HG02981 (cell line): ENCODE measurements at regions not wholly inside any gene's neighbourhood (a gene's known extent, or its start where the extent isn't known, plus 50 kb on each side); places are given as distances from the start of the nearest gene placed in this dataset.
"Not testable (repeated sequence)": the region's sequence is repeated elsewhere in the genome, so short reads cannot be mapped to it uniquely, and the experiment has no call there.

Experiments used
- ATAC-seq: cut with Tn5 transposase; IDR thresholded peaks from one replicate; pipeline ENCODE4 v1.9.1; 2021; ENCODE audit warnings: mild to moderate bottlenecking, moderate library complexity; ENCODE audit not compliant: unreplicated experiment

DNA sequence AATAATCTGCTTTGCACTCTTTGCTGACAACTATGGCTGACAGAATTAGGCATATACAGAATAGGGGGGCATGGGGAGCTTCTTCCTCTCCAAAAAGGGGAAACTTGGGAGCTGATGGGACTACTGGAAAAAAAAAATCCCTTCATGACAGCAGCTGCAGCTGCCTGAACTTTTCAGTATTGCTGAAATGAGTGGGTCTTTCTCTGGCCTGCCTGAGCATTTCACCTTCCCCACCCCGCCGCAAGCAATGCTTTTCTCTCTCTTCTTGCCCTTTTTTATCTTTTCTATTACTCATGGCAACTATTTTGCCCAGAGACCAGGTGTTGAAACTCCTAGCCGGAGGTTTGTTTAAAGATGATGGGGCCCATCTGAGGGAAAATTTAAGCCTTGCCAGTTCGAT is 244.9 kb downstream of the SEMA3D start:
- ATAC-seq, result no peak

DNA sequence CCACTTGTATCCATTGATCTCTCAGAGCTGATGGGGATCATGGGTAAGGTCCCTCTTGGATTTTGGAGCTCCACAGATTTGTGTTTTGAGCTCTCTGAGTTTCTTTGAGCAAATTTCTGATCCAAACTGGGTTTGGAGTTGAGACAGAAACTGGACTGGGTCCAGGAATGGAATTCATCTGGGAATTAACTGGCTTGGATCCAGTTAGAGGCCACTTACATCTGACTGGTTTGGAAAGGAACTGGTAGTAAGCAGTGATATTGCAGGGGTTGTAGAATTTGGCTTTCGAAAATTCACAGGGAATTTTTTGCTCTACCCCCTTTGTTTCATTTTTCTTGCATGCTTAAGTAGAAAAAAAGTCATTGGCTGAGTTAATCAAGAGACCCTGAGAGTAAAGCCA is 245.6 kb downstream of the SEMA3D start:
- no peak for ATAC-seq

DNA sequence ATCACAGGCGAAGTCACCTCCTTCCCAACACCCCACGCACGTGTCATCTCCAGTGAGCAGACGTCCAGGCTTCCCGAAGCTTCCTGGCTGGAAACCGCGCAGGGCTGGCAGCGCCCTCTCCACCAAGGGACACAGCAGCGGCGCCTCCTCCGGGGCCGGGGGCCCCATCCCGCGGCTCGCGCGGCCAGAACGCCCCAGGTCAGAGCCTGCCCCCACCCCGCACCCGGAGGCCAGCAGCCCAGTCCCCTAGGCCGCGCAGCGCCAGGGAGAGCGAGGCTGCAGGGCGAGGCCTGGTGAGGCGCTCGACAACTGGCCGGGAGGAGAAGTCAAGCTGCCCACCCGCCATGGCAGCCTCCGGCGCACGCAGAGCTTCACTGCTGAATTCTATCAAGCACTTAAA is 247.0 kb downstream of the SEMA3D start:
- no peak for ATAC-seq

DNA sequence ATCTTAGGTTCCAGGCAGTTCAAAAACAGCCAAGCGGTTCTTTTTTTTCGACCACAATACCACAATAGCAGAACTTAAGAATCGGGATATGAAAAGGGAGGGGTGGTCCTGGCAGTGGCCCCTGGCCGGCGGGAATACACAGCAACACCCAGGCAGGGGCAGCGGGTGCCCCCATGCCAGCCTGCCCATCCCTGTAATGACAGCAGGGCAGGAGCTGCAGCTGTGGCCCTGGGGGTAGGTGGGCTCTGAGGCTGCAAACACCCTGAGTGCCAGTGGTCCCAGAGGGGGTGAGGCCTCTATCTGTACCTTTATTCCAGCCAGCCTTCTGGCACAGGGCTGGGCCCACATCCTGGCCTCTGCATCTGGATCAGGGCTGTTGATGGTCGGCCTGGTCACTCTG is 247.4 kb downstream of the SEMA3D start:
- ATAC-seq, result no peak

DNA sequence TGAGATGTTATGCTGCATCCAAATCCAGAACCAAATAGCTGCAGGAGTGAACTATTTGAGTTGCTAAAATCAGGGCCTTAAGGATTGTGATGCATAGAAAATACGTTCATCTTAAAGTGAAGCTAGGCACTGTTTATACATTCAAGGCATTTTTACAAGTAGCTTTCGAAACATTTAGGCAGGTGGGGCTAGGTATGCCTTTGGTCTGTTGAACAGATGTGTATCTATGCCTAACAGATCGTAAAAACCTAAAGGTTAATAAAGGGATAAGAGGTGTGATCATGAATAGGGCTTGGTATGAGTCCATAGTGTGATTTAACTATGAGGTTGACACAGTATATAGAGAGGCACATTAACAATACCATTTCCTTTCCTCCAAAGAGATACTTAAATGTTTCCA is 262.5 kb downstream of the SEMA3D start:
- no peak for ATAC-seq

DNA sequence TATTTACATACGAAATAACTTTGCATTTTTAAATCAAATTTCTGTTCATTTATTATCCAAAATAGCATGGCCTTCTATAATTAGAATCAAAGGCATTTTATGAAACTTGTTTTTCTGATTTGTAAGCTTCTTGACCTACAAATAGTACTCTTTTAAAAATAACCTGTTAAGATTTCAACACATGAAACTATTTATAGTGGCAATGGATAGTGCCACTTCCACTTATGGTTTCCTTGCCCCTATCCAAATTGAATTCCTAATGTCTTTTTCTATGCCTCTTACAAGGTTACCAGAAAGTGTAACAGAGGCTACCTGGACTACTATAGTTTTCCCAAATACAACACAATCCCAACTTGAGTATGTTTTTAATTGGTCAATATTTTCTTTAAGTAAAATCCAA is 263.5 kb downstream of the SEMA3D start:
- ATAC-seq, result no peak

DNA sequence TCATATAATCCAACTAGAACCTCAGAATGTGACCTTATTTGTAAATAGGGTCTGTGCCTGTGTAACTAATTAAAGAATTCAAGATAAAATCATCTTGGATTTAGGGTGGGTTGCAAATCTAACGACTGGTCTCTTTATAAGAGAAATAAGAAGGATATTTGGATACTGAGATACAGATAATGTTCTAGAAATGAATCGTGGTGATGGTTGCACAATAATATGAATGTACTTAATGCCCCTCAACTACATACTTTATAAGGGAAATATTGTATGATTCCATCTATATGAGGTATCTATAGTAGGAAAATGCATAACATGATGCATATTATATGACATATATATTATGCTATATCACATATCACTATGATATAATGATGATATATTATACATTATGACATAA is 265.7 kb downstream of the SEMA3D start:
- ATAC-seq, result no peak

DNA sequence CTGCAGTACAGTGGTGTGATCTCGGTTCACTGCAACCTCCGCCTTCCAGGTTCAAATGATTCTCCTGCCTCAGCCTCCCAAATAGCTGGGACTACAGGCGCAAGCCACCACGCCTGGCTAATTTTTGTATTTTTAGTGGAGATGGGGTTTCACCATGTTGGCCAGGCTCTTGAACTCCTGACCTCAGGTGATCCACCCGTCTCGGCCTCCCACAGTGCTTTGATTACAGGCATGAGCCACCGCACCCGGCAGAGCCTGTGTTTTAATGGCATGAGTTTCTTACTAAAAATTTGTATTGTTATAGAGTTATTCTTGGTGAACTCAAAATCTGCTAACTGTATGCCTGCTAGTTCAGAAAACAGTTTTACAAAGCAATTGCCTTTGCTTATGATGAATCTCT is 269.9 kb downstream of the SEMA3D start:
- not testable (repeated sequence) for ATAC-seq

DNA sequence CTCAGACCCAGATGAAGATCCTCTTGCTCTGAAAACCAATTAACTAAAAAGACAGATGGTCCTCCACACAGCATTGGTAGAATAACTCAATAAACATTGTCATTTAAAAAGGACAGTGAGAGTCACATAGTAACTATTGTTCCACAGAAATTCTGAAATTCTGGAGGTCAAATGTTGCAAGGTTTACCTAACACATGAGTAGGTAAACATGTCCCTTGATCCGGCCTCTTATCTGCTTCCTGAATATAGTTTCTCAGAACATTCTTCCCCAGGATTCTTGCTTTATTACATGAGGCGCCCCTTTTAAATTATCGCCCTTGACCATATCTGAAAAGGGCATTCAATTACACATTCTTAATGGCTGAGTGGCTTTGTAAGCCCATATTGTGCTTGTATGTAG is 270.7 kb downstream of the SEMA3D start:
- ATAC-seq, result no peak

DNA sequence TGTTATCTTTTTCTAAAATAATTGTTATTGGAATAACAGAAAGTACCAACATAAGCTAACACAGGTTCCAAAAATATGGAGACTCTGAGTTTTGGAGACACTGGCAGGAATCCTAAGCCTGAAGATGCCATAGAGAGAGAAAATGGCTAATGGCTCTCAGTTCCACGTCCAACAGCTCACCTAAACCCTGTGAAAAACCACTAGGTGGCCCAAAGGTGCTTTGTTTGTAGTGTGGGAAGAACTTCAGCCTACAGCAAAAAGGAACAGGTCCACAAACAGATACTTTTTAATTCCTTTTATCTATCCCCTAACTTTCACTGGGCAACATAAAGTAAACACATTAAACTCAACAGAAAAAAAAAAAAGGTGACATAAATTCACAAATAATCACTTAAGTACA is 272.3 kb downstream of the SEMA3D start:
- ATAC-seq, result no peak

DNA sequence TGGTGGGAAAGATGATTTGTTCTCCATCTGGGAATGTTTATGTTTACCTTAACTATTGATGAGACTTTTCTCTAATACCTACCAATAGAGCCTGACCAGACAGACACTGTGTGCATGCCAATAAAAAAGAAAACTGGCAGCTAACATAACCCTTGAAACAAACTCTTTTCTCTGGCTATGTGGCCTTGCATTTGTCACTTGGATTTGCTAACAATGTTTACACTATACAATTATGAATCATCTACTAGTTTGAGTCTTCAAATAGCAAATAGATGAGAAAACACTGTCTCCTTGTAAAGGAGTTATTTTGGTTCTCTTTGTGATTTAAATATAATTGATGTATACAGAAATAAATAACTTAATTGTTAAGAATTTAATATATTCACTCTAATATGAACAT is 273.1 kb downstream of the SEMA3D start:
- ATAC-seq, result no peak

DNA sequence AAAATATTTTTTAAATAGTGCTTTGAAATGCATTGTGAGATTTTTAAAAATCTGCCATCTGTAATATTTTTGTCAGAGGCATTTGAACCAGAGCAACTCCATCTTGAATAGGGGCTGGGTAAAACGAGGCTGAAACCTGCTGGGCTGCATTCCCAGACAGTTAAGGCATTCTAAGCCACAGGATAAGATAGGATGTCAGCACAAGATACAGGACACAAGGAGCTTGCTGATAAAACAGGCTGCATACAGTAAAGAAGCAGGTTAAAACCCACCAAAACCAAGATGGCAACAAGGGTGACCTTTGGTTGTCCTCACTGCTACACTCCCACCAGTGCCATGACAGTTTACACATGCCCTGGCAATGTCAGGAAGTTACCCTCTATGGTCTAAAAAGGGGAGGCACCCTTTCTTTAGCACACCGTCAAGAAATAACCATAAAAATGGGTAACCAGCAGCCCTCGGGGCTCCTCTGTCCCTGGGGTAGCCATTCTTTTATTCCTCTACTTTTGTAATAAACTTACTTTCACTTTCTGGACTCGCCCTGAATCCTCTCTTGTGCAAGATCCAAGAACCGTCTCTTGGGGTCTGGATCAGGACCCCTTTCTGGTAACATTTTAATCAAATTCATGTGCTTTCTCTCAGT is 273.7 kb downstream of the SEMA3D start:
- no peak for ATAC-seq

DNA sequence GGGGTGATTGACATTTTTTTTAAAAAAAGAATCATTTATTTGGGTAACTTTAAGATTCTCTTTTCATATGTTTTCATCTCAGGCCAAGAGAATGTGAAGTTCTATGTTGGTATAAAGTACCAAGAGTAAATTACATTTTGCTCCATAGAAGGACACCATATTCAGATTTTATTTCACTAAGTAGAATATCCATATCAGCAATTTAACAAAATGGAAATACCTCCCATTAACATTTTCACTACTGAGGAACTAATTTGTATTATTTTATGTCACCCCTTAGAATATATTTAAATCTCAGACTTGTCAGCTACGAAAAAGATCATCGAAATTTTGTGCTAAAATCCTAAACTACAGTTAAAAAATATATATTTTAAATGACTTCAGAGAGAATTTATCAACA is 274.3 kb downstream of the SEMA3D start:
- no peak for ATAC-seq

DNA sequence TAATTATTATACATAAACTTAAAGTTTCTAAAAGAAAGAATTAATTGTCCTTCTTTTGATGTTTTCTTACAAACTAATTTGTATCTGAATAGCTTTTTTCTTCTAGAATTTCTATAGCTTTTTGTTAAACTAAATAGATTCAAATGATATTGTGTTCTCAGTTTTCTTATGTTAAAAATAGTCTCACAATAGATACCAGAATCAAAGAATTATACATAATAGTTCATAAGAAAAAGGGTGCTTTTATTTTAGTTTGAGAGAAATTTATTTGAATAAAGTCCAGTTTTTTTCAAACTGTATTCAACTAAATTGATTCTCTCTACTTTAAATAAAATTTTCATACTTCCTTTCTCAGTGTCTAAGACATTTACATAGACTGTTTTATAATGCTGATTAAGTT is 274.8 kb downstream of the SEMA3D start:
- ATAC-seq, result no peak

DNA sequence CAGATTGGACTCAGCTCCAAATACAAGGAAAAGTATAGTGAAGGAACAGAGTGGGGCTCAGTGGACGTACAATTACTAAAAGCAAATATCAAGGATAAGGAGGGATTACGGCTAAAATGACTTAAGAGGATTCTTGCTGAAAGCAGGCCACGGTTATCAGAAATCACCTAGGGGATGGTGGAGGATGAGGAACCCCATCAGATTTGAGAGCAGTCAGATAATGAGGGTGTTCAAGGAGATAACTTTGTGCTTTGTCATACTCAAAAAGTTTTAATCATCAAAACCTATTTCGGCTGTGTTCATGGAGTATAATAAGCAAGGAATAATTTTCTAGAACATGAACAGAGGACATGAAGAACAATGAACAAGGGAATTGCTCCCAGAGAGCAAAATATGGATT is 275.8 kb downstream of the SEMA3D start:
- no peak for ATAC-seq

DNA sequence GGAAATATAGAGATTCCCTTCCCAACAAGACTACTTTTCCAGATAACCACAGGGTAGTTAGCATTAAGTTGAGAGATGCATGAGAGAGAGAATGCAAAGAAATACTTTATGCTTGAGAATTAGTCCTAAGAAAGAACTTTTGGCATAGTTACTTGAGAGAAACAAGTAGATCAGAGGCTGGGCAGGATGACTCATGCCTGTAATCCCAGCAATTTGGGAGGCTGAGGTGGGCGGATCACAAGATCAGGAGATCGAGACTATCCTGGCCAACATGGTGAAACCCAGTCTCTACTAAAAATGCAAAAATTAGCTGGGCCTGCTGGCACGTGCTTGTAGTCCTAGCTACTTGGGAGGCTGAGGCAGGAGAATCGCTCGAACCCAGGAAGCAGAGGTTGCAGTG is 276.5 kb downstream of the SEMA3D start:
- ATAC-seq, result not testable (repeated sequence)

DNA sequence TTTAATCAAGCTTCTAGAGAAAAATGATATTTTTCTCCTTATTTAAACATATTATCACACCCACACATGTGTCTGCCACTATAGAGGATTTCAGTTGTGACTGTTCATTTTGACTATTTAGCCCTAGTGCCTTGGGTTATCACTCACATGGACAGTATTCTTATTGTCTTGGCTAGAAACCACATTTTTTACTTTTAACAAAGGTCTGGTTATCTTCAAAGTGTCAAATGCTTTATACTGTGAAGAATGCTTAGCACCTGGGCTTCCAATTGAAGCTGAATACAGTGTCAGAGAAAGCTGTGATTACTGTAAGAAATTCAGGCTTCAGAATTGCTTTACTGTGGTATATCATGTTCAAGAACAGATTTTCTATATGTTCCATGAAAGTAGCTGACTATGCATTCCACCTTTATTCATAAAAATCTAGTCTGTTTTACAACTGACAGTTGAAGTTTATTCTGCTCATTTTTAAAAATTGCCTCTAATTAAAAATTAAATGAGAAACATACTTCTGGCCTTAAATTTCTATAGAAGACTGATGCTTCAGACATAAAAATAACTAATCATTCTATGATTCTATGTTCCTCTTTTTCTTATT is 278.6 kb downstream of the SEMA3D start:
- no peak for ATAC-seq

DNA sequence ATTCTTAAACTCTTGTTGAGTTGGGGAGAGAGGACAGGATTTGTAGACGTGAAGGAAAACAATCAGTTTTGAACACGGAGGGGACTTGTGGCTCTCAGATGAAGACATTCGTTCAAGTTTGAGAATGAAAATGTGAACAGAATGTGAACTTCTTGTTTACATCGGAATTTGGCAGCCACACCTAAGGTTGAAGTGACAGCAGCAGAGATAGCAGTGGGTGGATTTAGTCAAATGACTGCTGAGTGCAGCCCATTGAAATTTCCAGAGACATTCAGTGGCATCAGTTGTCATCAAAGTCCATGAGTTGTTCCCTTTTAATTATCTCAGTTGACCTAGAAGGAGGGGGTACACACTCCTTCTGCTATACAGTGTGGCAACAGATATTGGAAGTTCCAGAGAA is 280.0 kb downstream of the SEMA3D start:
- ATAC-seq, result no peak

DNA sequence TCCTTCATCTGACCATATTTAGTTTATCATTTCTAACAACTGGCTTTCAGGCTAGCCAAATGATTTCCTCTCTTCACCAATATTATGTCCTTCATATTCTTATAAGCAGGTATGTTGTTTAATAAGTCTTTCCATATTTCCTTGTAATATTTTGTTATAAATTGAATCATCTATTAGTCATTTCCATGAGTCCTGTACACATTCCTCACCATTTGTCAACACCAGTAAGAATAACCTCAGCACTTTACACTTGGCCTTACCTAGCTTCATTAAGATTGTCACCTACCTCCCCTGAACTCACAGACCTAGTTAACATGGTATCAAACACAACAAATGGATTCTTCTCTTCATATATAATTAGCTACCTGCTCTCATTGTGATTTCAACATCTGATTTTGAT is 282.3 kb downstream of the SEMA3D start:
- no peak for ATAC-seq

DNA sequence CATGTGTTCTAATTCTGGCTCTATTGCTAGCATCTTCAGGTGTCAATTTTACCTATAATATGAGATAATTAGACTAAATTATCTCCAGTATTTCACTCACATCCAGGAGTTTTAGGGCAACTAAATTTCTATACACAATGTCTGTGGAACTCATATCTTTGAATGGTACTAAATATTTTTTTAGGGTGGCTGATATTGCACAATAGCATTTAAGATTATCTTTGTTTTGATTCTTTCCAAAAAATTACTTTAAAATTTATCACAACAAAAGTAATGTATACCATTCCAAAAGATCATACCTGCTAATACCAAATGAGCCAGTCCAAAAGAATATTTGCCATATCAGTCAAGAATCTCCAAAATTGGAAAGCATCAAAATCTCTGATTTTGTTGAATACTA is 285.5 kb downstream of the SEMA3D start:
- ATAC-seq, result no peak

DNA sequence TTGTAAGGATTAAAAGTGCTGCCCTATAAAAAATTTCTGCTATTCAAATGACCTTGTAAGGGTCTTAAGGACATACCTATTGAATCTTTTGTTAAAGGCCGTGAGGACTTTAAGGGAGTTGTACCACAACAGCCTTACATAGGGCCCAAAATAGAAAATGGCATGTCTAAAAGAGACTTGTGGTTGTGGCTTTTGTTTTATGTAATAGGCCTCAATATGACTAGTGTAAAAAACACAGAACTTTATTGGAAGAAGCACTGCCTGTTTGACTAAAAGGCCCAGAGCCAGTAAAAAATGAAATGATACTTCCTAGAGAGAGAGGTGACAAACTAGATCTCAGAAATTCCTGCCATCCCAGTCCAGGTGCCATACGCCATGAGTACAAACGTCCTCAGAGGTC is 286.6 kb downstream of the SEMA3D start:
- ATAC-seq, result no peak

DNA sequence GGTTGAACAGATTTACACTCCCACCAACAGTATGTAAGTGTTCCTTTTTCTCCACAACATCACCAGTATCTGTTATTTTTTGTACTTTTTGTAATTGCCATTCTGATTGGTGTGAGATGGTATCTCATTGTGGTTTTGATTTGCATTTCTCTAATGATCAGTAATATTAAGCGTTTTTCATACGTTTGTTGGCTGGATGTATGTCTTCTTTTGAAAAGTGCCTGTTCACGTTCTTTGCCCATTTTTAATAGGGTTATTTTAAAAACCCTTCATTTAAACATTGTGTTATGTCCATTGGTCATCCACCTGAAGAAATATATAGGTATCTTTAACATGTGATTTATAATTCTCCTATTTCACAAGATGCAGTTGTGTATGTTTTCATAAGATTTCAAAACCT is 291.3 kb downstream of the SEMA3D start:
- ATAC-seq, result no peak

DNA sequence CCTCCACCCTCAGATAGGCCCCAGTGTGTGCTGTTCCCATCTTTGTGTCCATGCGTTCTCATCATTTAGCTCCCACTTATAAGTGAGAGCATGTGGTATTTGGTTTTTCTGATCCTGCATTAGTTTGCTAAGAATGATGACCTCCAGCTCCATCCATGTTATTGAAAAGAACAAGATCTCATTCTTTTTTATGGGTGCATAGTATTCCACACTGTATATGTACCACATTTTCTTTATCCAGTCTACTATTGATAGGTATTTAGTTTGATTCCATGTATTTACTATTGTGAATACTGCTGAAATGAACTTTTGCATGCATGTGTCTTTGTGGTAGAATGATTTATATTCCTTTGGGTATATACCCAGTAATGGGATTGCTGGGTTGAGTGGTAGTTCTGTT is 303.3 kb downstream of the SEMA3D start:
- not testable (repeated sequence) for ATAC-seq
